NCI-H345 (cell line): ENCODE measurements at regions not wholly inside any gene's neighbourhood (a gene's known extent, or its start where the extent isn't known, plus 50 kb on each side); places are given as distances from the start of the nearest gene placed in this dataset.

Experiments
- DNase-seq: peaks from one replicate; lab custom pipeline; 2025; lab: John Stamatoyannopoulos, UW

- DNase-seq: no peak
Observed at GRCh38 chr2:181242262-181242661, 214.9 kb upstream of the ITGA4 start.

DNA sequence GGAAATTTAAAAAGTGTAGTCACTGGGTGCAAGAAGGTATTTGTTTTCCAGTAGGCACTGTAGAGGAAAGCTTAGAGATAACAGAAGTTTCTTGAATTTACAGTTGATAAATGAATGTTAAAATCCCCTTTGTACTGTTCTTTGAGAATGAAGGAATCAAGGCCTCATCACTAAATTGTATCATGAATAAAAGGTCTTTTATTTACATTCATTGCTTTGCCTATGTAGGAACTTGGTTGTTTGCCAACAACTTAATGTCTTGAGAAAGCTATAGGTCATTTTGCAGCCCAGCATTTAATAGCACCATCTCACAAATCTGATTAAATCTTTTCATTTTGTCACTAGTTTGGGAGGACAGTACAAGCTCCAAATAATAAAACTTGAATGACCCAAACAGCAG is 213.9 kb upstream of the ITGA4 start:
- DNase-seq: no peak

DNA sequence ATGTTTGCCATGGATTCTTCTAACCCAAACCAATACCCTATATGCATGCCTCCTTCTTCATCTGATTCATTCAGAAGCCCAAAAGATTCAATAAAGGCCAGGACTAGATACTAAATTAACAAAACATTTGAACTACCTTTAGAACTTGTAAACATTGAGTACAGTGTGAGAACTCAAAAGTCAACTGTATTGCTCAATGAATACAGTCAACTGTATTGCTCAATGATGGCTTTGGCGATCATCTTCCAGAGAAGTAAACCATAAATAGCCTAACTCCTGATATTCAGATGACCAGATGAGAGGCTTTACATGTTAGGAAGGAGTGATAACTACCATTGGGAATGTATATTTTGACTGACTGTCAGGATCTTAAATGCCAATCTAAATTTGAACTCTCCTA is 206.5 kb upstream of the ITGA4 start:
- DNase-seq: no peak

- no peak for DNase-seq
Observed at GRCh38 chr2:181252262-181253148, 204.7 kb upstream of the ITGA4 start.

DNA sequence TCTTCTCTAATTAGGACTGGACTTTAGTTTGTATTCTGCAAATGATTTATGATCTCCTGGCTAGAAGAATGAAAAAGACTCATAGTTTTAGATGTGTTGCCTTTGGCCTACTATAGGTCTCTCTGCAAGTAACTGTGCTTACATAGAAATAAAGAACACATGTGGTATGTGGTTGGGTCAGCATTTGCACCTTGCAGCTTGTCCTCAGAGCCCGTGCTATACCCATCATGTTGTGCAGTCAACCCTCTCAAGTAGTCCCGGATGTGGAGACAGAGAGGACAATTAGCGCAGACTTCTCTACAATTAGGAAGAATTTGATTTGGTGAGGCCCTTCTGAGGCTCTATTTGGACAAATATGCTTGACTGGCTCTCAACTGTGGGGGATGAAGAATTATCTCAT is 203.7 kb upstream of the ITGA4 start:
- DNase-seq: no peak

DNA sequence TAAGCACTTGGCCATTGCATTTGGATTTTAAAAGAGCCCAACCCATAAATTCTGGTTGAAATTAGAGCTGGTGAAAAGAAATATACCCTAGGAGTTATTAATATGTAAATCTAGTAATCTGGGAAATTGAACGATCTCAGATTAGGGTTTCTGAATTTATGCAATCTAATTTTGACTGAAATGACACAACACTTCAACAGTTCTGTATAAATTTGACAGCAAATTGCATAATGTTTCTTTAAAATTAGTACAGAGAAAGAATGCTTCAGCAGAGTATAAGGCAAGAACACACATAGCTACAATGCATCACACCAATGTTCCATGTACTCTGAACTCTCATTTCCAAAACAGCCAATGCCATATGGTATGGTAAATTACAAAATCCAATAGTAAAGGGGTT is 201.5 kb upstream of the ITGA4 start:
- no peak for DNase-seq

- no peak for DNase-seq
Observed at GRCh38 chr2:181258720-181259119, 198.5 kb upstream of the ITGA4 start.

DNA sequence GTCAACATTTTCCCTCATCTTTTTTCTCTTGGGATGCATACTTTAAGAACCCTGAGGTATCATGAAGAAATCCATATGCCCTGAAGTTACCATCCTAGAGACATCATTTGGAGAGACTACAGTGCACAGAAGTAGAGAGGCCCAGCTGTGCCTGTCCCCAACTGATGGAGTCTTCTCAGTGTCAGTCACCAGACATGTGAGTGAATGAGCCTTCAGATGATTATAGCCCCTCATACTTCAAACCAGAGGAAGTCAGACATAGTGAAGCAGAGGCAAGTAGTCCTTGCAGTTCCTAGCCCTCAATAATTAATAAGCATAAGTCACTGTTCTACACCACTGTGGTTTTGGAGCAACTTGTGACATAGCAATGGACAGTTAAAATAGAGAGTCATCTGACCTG is 194.4 kb upstream of the ITGA4 start:
- no peak for DNase-seq

DNA sequence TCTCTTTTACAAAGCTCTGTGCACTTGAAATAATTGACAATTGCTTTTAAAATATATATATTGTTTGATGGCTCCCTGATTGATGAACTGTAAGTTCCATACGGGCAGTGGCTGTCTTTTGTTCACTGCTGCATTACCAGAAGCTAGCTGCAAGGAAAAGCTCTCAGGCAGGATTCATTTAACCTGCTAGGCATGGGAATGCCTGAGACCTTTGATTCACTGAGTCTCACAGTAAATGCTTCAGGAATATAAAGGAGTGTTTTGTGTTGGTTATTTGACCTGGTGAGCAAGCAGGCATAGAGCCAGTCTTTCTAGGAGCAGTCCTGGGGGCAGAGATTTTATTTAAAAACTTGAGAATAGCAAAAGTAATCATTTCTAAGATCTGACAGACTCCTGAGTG is 193.2 kb upstream of the ITGA4 start:
- DNase-seq: no peak

GRCh38 chr2:181264441-181264840 is 192.7 kb upstream of the ITGA4 start:
- DNase-seq: no peak

DNA sequence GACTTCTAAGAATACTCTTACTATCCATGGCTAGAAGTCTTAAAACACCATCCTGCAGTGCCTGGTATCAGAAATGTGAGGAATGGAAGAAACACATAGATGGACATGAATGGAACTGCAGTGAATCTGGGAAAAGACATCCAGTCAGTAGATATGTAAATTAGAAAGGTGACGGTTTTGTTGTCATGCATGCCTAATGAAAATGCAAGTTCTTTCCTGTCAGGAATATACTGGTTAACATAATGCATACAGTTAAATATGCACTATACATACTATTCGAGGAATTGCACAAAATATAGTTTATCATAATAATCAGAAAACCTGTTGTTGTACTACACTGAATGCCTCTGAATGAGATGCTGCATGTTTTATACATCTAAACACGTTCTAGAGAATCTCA is 190.6 kb upstream of the ITGA4 start:
- DNase-seq: no peak

DNA sequence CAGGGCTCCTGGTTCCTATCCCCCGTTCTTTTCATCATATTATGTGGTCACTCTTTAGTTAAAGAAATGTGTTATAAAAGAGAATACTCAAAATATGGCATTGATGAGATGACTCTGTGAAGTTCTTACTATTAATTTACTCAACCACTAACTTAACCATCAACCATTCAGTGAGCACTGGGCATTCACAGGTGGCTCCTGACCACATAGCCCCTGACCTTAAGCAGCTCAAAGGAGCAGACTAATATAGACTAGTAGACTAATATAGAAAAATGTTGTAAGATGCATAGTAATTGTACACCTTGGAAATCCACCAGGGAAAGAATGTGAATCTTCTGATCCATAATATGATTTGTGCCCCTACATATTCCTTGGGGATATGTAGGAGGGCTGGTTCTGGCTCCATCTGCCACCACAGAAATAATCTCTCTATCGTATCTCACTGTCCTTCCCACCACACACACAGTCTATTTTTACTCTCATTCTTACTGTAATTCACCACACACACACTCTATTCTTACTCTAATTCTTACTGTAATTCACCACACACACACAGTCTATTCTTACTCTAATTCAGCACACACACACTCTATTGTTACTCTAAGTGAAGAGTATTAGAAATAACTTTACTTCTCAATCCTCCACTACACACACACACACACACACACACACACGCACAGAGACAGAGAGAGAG is 188.9 kb upstream of the ITGA4 start:
- no peak for DNase-seq

- DNase-seq: no peak
Observed at GRCh38 chr2:181273986-181274385, 183.2 kb upstream of the ITGA4 start.

- no peak for DNase-seq
Observed at GRCh38 chr2:181275643-181276070, 181.5 kb upstream of the ITGA4 start.

GRCh38 chr2:181281206-181281832 is 175.9 kb upstream of the ITGA4 start:
- peak; percentile 5 for DNase-seq

- DNase-seq: no peak
Observed at GRCh38 chr2:181285116-181285515, 172.1 kb upstream of the ITGA4 start.

GRCh38 chr2:181289698-181290097 is 167.5 kb upstream of the ITGA4 start:
- DNase-seq: no peak

GRCh38 chr2:181290182-181290581 is 167.0 kb upstream of the ITGA4 start:
- DNase-seq: no peak

DNA sequence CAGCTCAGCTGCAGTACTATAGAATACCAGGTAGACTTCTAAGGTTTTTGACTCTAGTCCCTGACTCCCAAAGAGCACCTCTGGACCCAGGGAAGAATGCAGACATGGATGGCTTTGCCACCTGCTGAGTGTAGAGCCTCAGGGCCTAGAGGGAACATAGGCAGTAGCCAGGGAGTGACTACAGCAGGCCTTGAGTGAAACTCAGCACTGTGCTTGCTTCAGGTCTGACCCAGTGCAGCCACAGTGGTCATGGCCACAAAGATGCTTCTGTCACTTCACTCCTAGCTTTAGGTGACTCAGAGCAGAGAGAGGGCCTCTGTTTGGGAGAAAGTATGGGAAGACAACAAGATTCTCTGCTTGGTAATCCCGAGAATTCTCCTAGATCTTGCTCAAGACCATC is 162.2 kb upstream of the ITGA4 start:
- no peak for DNase-seq

DNA sequence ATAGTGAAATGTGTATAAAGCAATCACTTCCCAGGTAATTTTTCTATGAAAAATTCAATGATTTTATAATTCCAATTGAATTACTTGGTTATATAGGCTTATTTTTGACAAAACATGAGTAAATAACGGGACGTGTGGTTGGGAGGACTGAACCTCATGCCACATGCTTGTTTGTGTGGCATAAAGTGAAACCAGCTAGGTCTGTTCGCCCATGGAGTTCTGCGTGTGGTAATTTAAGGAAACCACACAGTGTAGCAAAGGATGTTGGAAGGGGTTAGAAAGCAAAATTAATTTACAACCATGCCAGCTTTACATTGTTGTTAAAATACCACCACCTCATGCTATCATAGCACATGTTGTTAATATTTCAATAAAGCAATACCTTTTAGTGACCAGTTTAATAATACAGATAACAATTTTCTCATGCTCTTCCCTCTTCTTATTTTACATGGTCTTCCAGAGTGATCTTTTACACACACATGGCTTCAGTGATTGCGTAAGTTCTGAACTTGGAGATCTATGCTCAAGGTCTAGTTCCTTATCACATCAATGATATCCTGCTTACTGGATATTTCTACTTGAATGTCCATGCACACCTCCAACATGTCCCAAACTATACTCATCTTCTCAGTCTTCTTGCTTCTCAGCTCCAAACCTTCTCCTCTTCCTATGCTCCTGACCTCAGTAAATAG is 156.4 kb upstream of the ITGA4 start:
- no peak for DNase-seq

DNA sequence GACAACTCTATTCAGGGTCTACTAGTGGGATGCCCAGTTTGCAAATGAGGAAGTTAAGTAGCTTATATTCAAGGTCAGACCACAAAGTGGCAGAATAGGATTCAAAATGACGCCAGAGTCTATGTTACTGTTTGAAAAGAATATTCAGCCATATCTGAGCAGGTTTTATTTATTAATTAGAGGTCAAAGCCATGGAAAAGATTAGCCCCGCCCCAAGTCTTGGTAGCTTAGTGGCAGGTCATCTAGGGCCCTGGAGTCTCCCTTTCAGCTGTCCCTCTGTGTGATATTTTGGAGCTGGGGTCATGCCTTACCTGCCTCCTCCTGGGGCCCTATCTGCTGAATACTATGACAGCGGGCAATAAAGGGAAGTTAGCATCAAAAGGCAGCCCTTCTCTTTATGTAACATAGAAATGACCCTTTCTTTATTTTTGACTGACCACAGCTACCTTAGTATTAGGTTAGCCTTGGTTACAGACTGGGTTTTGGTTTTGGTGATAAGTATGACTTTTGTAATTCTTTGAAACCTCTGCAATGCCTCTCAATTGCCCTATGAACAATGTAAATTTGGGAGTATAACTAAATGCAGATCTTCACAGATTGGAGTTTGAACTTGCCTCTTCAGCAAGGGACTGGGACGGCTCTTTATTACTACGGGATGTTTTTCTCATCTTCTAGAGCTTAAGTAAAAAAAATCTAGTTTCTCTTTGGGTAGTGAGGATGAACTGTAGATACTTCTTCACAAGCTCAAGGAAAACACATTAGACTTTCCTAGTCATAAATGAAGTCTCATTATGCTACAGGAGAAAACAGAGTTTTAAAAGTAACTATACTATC is 153.0 kb upstream of the ITGA4 start:
- no peak for DNase-seq
